ENCODE measurements at regions not wholly inside any gene's neighbourhood (a gene's known extent, or its start where the extent isn't known, plus 50 kb on each side); places are given as distances from the start of the nearest gene placed in this dataset.

DNA sequence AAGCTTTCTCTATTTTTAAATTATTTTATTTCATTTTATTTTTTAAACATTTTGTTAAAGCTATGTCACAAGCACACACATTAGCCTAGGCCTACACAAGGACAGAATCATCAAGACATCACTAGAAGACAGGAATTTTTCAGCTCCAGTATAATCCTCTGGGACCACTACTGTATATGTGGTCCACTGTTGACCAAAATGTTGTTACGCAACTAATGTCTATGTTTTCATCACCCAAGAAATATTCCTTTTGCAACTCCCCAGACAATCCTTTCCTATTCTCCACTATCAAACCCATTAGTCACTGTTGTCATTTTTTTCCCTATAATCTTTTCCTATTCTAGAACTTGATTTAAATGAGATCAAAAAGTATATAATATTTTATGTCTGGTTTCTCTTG lies 2371.7 kb upstream of the C9orf72 start:
- Histone ChIP-seq H3K9me3 (replicated peaks) (peaks cover 9% of the 10 kb centered on the region), H3K27me3 (ENCODE audit: low read depth) (no peaks in the 10 kb centered on the region), H3K4me1 (no peaks in the 10 kb centered on the region), H3K27ac (replicated peaks) (no peak overlapping the region), H3K36me3 (no peaks in the 10 kb centered on the region), H3K4me3 (no peak overlapping the region)
- intact Hi-C loops (cut with micrococcal nuclease), result no loop called here
- DNase-seq, result no peak
- TF ChIP-seq, protein P1, sequence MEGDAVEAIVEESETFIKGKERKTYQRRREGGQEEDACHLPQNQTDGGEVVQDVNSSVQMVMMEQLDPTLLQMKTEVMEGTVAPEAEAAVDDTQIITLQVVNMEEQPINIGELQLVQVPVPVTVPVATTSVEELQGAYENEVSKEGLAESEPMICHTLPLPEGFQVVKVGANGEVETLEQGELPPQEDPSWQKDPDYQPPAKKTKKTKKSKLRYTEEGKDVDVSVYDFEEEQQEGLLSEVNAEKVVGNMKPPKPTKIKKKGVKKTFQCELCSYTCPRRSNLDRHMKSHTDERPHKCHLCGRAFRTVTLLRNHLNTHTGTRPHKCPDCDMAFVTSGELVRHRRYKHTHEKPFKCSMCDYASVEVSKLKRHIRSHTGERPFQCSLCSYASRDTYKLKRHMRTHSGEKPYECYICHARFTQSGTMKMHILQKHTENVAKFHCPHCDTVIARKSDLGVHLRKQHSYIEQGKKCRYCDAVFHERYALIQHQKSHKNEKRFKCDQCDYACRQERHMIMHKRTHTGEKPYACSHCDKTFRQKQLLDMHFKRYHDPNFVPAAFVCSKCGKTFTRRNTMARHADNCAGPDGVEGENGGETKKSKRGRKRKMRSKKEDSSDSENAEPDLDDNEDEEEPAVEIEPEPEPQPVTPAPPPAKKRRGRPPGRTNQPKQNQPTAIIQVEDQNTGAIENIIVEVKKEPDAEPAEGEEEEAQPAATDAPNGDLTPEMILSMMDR (IDR thresholded peaks at IDR 0.05; ENCODE audit: borderline replicate concordance), result no peak

DNA sequence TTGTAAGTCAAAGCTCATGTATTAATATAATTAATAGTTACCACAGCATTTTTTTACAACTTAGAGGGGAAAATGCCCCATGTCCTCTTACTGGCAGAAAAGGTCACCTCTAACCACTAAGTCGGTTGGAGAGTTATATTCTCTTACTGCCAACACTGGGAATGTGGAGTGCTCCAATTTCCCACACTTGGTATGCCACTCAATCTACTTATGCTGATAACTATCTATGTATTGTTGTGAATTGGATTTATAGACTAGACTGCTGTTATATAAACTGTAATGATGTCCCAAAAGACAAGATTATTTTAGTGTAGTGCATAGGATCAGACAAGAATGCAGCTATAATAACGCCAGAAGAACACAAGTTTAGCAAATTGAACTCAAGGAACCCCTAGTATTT lies 2385.2 kb upstream of the C9orf72 start:
- Histone ChIP-seq H3K36me3 (no peaks in the 10 kb centered on the region), H3K4me3 (no peak overlapping the region), H3K4me1 (no peaks in the 10 kb centered on the region), H3K27me3 (ENCODE audit: low read depth) (no peaks in the 10 kb centered on the region), H3K27ac (replicated peaks) (no peak overlapping the region), H3K9me3 (replicated peaks) (peaks cover 11% of the 10 kb centered on the region)
- intact Hi-C loops (cut with micrococcal nuclease), result no loop called here
- no peak for DNase-seq
- TF ChIP-seq, protein P1 (IDR thresholded peaks at IDR 0.05; ENCODE audit: borderline replicate concordance), result no peak

DNA sequence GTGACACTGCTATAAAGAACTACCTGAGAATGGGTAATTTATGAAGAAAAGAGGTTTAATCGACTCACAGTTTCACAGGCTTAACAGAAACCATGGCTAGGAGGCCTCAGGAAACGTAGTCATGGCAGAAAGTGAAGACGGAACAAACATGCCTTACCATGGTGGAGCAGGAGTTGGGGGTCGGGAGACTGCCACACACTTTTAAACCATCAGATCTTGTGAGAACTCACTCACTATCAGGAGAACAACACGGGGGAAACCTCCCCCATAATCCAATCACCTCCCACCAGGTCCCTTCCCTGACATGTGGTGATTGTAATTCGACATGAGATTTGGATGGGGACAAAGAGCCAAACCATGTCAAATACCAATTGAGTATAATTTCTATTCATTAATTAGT lies 2392.6 kb upstream of the C9orf72 start:
- TF ChIP-seq, protein P1 (IDR thresholded peaks at IDR 0.05; ENCODE audit: borderline replicate concordance), result no peak
- Histone ChIP-seq H3K27ac (replicated peaks) (no peak overlapping the region), H3K27me3 (ENCODE audit: low read depth) (no peaks in the 10 kb centered on the region), H3K36me3 (no peaks in the 10 kb centered on the region), H3K4me3 (no peak overlapping the region), H3K9me3 (replicated peaks) (peaks cover 7% of the 10 kb centered on the region), H3K4me1 (no peaks in the 10 kb centered on the region)
- DNase-seq, result no peak
- intact Hi-C loops (cut with micrococcal nuclease), result no loop called here

DNA sequence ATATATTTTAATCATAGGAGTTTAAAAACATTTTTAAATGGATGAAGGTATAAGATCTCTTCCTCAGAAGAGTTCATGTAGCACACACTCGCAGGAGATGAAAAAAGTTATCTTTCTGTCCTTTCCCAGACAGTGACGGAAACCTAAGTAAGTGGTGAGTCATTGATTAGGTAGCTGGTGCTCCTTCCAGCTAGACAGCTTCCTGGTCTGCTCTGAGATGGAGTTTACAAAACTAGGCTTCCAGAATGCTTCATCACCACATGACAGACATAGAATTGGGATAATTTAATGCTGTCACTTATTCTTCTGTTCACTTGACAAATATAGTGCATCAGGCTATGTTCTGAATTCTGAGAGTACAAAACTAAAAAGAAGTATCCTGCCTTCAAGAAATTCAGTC lies 2393.0 kb upstream of the C9orf72 start:
- no peak for DNase-seq
- Histone ChIP-seq H3K4me1 (no peaks in the 10 kb centered on the region), H3K9me3 (replicated peaks) (peaks cover 7% of the 10 kb centered on the region), H3K27me3 (ENCODE audit: low read depth) (no peaks in the 10 kb centered on the region), H3K27ac (replicated peaks) (no peak overlapping the region), H3K4me3 (no peak overlapping the region), H3K36me3 (no peaks in the 10 kb centered on the region)
- TF ChIP-seq, protein P1 (IDR thresholded peaks at IDR 0.05; ENCODE audit: borderline replicate concordance), result no peak
- intact Hi-C loops (cut with micrococcal nuclease), result no loop called here

DNA sequence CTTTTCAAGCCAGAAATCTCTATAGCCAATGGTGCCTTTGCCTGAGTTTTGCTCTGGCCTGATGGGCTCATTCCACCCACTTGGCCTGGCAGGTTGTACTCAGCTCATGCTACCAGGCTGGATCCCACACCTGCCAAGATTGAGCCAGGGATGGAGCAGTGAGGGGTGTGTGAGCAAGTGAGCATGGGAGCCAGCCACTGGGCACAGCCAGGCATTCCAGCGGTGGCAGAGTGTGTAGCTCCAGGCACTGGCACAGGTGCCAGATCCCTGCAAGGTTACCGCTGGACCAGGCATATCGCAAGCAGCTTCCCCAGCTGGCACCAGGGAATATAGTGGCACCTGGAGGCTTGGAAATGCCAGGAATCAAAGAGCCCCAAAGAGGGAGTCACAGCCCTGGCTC lies 2395.6 kb upstream of the C9orf72 start:
- DNase-seq, result no peak
- H3K4me1 ChIP-seq, result no peaks in the 10 kb centered on the region
- TF ChIP-seq, protein P1 (IDR thresholded peaks at IDR 0.05; ENCODE audit: borderline replicate concordance), result no peak
- no peaks in the 10 kb centered on the region for H3K36me3 ChIP-seq
- no peak overlapping the region for H3K4me3 ChIP-seq
- H3K27ac ChIP-seq (replicated peaks), result no peak overlapping the region
- peaks cover 4% of the 10 kb centered on the region for H3K9me3 ChIP-seq (replicated peaks)
- no peaks in the 10 kb centered on the region for H3K27me3 ChIP-seq (ENCODE audit: low read depth)
- intact Hi-C loops (cut with micrococcal nuclease), result no loop called here

DNA sequence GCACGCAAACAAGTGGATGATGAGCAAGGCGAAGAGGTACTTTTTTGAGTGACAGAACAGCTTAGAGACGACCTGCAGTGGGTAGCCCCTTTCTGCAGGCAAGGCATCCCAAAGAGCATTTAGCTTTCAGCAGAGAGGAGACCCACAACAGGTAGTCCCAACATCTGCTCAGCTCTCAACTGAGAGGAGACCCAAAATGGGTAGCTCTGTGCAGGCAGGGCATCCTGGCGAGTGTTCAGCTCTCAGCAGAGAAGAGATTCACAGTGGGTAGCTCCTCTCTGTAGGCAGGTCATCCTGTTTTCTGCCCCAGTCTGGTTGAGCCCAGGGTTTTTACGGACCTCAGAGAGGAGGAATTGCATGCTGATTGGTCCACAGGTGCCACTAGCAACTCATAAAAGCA lies 2396.1 kb upstream of the C9orf72 start:
- Histone ChIP-seq H3K27me3 (ENCODE audit: low read depth) (no peaks in the 10 kb centered on the region), H3K4me3 (no peak overlapping the region), H3K36me3 (no peaks in the 10 kb centered on the region), H3K9me3 (replicated peaks) (peaks cover 4% of the 10 kb centered on the region), H3K4me1 (no peaks in the 10 kb centered on the region), H3K27ac (replicated peaks) (no peak overlapping the region)
- TF ChIP-seq, protein P1 (IDR thresholded peaks at IDR 0.05; ENCODE audit: borderline replicate concordance), result no peak
- intact Hi-C loops (cut with micrococcal nuclease), result no loop called here
- no peak for DNase-seq

Data from left ventricle myocardium inferior (tissue), 1 donor.